Dedifferentiated amniotic fluid mesenchymal stem cell (primary cell): ENCODE measurements at regions not wholly inside any gene's neighbourhood (a gene's known extent, or its start where the extent isn't known, plus 50 kb on each side); places are given as distances from the start of the nearest gene placed in this dataset.

Experiments used
- DNase-seq: peaks from one replicate; pipeline ENCODE4 v3.0.0-alpha.2; 2016; ENCODE audit errors: extremely low spot score

- DNase-seq, result no peak
These were observed 188.1 kb downstream of the IRX5 start for GRCh38 chr16:55118701-55119260.

GRCh38 chr16:55120408-55120807 is 189.7 kb downstream of the IRX5 start:
- no peak for DNase-seq

- DNase-seq, result no peak
These were observed 190.2 kb downstream of the IRX5 start for GRCh38 chr16:55120826-55121225.

- DNase-seq, result no peak
These were observed 193.0 kb downstream of the IRX5 start for GRCh38 chr16:55123652-55124051.

- DNase-seq, result no peak
These were observed 195.2 kb downstream of the IRX5 start for GRCh38 chr16:55125818-55126385.

- DNase-seq, result no peak
These were observed 195.8 kb downstream of the IRX5 start for GRCh38 chr16:55126456-55126855.

- DNase-seq, result no peak
These were observed 193.5 kb upstream of the IRX6 start for GRCh38 chr16:55130456-55130855.

- DNase-seq, result no peak
These were observed 193.1 kb upstream of the IRX6 start for GRCh38 chr16:55130911-55131310.

- no peak for DNase-seq
These were observed 190.3 kb upstream of the IRX6 start for GRCh38 chr16:55133654-55134053.

GRCh38 chr16:55136356-55137150 is 187.4 kb upstream of the IRX6 start:
- DNase-seq, result no peak

- DNase-seq, result no peak
These were observed 185.7 kb upstream of the IRX6 start for GRCh38 chr16:55138298-55138697.

GRCh38 chr16:55142405-55142804 is 181.6 kb upstream of the IRX6 start:
- no peak for DNase-seq

- no peak for DNase-seq
These were observed 179.4 kb upstream of the IRX6 start for GRCh38 chr16:55144651-55145050.

- no peak for DNase-seq
These were observed 178.0 kb upstream of the IRX6 start for GRCh38 chr16:55145771-55146603.

GRCh38 chr16:55146966-55147365 is 177.0 kb upstream of the IRX6 start:
- no peak for DNase-seq

- DNase-seq, result no peak
These were observed 176.6 kb upstream of the IRX6 start for GRCh38 chr16:55147396-55147795.

- no peak for DNase-seq
These were observed 174.4 kb upstream of the IRX6 start for GRCh38 chr16:55149622-55150021.

GRCh38 chr16:55151561-55152305 is 172.3 kb upstream of the IRX6 start:
- DNase-seq, result no peak

GRCh38 chr16:55152875-55153390 is 171.1 kb upstream of the IRX6 start:
- DNase-seq, result no peak

GRCh38 chr16:55154262-55154661 is 169.7 kb upstream of the IRX6 start:
- no peak for DNase-seq

- no peak for DNase-seq
These were observed 169.0 kb upstream of the IRX6 start for GRCh38 chr16:55154956-55155355.
